HG03354 (cell line): ENCODE measurements at regions not wholly inside any gene's neighbourhood (a gene's known extent, or its start where the extent isn't known, plus 50 kb on each side); places are given as distances from the start of the nearest gene placed in this dataset.
"Not testable (repeated sequence)": the region's sequence is repeated elsewhere in the genome, so short reads cannot be mapped to it uniquely, and the experiment has no call there.

Experiments used
- ATAC-seq: cut with Tn5 transposase; IDR thresholded peaks from one replicate; pipeline ENCODE4 v1.9.1; 2021; ENCODE audit warnings: mild to moderate bottlenecking; ENCODE audit not compliant: unreplicated experiment, poor library complexity, severe bottlenecking

GRCh38 chr12:94863321-94864035 is 140.0 kb downstream of the NDUFA12 start:
- ATAC-seq = no peak

- no peak for ATAC-seq
These were observed 141.1 kb downstream of the NDUFA12 start for GRCh38 chr12:94862421-94862820.

GRCh38 chr12:94856324-94856723 is 147.2 kb downstream of the NDUFA12 start:
- no peak for ATAC-seq

GRCh38 chr12:94855853-94856252 is 147.6 kb downstream of the NDUFA12 start:
- no peak for ATAC-seq

GRCh38 chr12:94851396-94852028 is 152.0 kb downstream of the NDUFA12 start:
- ATAC-seq = no peak

GRCh38 chr12:94849411-94849976 is 154.0 kb downstream of the NDUFA12 start:
- ATAC-seq = no peak

GRCh38 chr12:94848966-94849365 is 154.5 kb downstream of the NDUFA12 start:
- ATAC-seq = no peak

- ATAC-seq = no peak
These were observed 158.4 kb downstream of the NDUFA12 start for GRCh38 chr12:94845110-94845509.

GRCh38 chr12:94844452-94844851 is 159.0 kb downstream of the NDUFA12 start:
- ATAC-seq = no peak

- no peak for ATAC-seq
These were observed 161.4 kb downstream of the NDUFA12 start for GRCh38 chr12:94841904-94842610.

- ATAC-seq = no peak
These were observed 162.3 kb downstream of the NDUFA12 start for GRCh38 chr12:94841177-94841576.

- peak; percentile 72 for ATAC-seq
These were observed 164.2 kb downstream of the NDUFA12 start for GRCh38 chr12:94839347-94839746.

GRCh38 chr12:94836952-94837670 is 166.4 kb downstream of the NDUFA12 start:
- not testable (repeated sequence) for ATAC-seq

- ATAC-seq = no peak
These were observed 169.4 kb downstream of the NDUFA12 start for GRCh38 chr12:94834036-94834625.

- no peak for ATAC-seq
These were observed 170.5 kb downstream of the NDUFA12 start for GRCh38 chr12:94832780-94833681.

GRCh38 chr12:94832105-94832504 is 171.4 kb downstream of the NDUFA12 start:
- ATAC-seq = no peak

- peak; percentile 93 for ATAC-seq
These were observed 172.3 kb downstream of the NDUFA12 start for GRCh38 chr12:94831081-94831751.

- no peak for ATAC-seq
These were observed 173.9 kb downstream of the NDUFA12 start for GRCh38 chr12:94829552-94829951.
